ENCODE measurements at regions not wholly inside any gene's neighbourhood (a gene's known extent, or its start where the extent isn't known, plus 50 kb on each side); places are given as distances from the start of the nearest gene placed in this dataset.

GRCh38 chr9:100939636-100940035 lies 88.9 kb upstream of the PLPPR1 start:
- ATAC-seq (ENCODE audit: insufficient read depth, low FRiP score) (no peak), DNase-seq (no peak)
- H3K9ac ChIP-seq (ENCODE audit: insufficient read depth in 1 of 2, low read length in 2 of 2), result no peak overlapping the region
- no peak overlapping the region for H3K27ac ChIP-seq (ENCODE audit: low read depth in 1 of 2, low read length in 1 of 2)
- H3K9me3 ChIP-seq (ENCODE audit: control insufficient read depth in 4 of 4, insufficient read depth in 3 of 4, low read length in 3 of 4), result peaks cover 0 to 11% (median 0%) of the 10 kb centered on the region in 4 donors
- no peaks in the 10 kb centered on the region for H3K27me3 ChIP-seq (ENCODE audit: control insufficient read depth in 3 of 3, insufficient read depth in 3 of 3, low read length in 2 of 3)
- no peaks in the 10 kb centered on the region for H3K36me3 ChIP-seq (ENCODE audit: control insufficient read depth in 4 of 4, insufficient read depth in 4 of 4, low read length in 4 of 4)
- TF ChIP-seq CTCF (IDR thresholded peaks at IDR 0.05; ENCODE audit: control extremely low read depth, extremely low read depth), result no peak
- no peaks in the 10 kb centered on the region for H3K4me1 ChIP-seq (ENCODE audit: control insufficient read depth in 5 of 5, insufficient read depth in 5 of 5, low read length in 5 of 5)
- H3K4me3 ChIP-seq, result no peak overlapping the region

- Histone ChIP-seq H3K9me3 (ENCODE audit: control insufficient read depth in 4 of 4, insufficient read depth in 3 of 4, low read length in 3 of 4) (no peaks in the 10 kb centered on the region), H3K27ac (ENCODE audit: low read depth in 1 of 2, low read length in 1 of 2) (no peak overlapping the region), H3K4me3 (no peak overlapping the region), H3K4me1 (ENCODE audit: control insufficient read depth in 5 of 5, insufficient read depth in 5 of 5, low read length in 5 of 5) (no peaks in the 10 kb centered on the region), H3K9ac (ENCODE audit: insufficient read depth in 1 of 2, low read length in 2 of 2) (no peak overlapping the region), H3K27me3 (ENCODE audit: control insufficient read depth in 3 of 3, insufficient read depth in 3 of 3, low read length in 2 of 3) (no peaks in the 10 kb centered on the region), H3K36me3 (ENCODE audit: control insufficient read depth in 4 of 4, insufficient read depth in 4 of 4, low read length in 4 of 4) (no peaks in the 10 kb centered on the region)
- DNase-seq, result no peak
- no peak for ATAC-seq (ENCODE audit: insufficient read depth, low FRiP score)
- WGBS, 2 donors, result 83 to 89% methylated on average over 3 of the region's 3 CpGs
- no peak for TF ChIP-seq CTCF (IDR thresholded peaks at IDR 0.05; ENCODE audit: control extremely low read depth, extremely low read depth)
Measured at GRCh38 chr9:100959226-100959625, 69.3 kb upstream of the PLPPR1 start.
